GM12873 (cell line): ENCODE measurements at regions not wholly inside any gene's neighbourhood (a gene's known extent, or its start where the extent isn't known, plus 50 kb on each side); places are given as distances from the start of the nearest gene placed in this dataset.

Experiments used
- TF ChIP-seq, protein P1 (sequence below): IDR thresholded peaks from 2 replicates; pipeline ENCODE4 v1.5.1; 2012; ENCODE audit warnings: low read depth, mild to moderate bottlenecking, moderate library complexity, low read length, control low read depth; ENCODE audit not compliant: insufficient read depth; ENCODE audit errors: missing control alignments

DNA sequence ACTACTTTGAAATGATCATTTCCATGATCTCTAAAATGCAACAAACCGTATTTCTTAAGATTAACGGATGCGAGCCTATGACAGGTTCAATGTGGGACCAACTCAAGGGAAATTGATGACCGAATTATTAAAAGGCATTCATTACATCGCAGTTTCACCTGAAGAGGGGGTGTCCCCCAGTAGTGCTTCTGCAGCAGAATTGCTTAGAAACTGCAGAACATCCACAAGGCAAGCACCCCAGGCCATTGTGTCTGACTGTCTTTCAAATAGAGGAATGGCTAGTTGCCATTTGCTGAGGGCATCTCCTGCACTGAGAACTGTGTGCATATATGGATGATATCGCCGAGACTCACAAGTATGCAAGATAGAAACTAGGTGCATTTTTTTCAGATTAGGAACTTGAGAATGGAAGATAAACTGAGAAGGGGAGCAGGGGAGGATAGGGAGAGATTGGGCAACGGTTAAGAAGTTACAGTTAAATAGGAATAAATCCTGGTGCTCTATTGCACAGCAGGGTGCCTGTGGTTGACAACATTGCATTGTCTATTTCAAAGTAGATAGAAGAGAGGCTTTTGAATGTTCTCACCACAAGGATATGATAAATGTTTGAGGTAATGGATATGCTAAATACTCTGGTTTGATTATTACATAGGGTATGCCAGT, 234.3 kb upstream of the PLEKHG7 start:
- TF ChIP-seq, protein P1, sequence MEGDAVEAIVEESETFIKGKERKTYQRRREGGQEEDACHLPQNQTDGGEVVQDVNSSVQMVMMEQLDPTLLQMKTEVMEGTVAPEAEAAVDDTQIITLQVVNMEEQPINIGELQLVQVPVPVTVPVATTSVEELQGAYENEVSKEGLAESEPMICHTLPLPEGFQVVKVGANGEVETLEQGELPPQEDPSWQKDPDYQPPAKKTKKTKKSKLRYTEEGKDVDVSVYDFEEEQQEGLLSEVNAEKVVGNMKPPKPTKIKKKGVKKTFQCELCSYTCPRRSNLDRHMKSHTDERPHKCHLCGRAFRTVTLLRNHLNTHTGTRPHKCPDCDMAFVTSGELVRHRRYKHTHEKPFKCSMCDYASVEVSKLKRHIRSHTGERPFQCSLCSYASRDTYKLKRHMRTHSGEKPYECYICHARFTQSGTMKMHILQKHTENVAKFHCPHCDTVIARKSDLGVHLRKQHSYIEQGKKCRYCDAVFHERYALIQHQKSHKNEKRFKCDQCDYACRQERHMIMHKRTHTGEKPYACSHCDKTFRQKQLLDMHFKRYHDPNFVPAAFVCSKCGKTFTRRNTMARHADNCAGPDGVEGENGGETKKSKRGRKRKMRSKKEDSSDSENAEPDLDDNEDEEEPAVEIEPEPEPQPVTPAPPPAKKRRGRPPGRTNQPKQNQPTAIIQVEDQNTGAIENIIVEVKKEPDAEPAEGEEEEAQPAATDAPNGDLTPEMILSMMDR: no peak

GRCh38 chr12:92467886-92468285, 234.9 kb upstream of the PLEKHG7 start:
- TF ChIP-seq, protein P1: no peak

- TF ChIP-seq, protein P1: peak; percentile 5
These were observed 236.1 kb upstream of the PLEKHG7 start for GRCh38 chr12:92466391-92467305.

- TF ChIP-seq, protein P1: no peak
These were observed 236.9 kb upstream of the PLEKHG7 start for GRCh38 chr12:92465786-92466295.

GRCh38 chr12:92464911-92465310, 237.9 kb upstream of the PLEKHG7 start:
- TF ChIP-seq, protein P1: no peak

DNA sequence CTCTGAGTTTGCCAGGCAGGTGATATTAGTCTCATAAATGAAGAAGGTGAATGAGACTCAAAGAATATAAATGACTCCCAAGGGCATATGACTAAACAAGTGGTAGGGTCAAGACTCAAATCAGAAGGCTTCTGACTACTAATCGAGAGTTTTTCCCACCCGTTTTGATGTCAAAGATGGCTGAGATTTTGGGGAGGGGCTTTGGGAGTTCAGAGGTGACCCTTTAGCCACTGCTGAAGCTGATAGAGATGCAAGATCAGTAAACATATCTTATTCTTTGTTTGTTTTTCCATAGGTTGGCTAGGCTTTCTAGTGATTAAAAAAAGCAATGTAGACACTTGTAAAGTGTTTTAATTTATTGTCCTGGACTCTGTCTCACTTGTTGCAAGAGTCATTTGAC, 239.6 kb upstream of the PLEKHG7 start:
- TF ChIP-seq, protein P1: no peak

DNA sequence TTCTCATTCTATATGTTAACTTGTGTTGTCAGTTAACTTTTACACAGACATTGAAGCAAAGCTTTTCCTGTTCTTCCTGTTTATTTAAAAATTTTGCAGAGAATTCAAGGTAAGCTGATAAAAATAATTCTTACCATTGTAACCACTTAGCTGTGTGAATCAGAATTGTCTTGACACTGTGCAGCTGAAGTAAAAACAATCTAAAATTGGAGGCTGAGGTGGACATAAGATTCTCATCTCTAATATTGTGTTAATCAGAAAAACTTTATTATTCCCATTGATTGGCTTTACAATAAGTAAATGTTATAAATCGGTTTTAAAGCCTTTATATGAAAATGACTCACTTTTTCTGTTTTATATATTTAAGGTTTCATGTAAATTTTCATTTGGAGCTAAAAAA, 240.3 kb upstream of the PLEKHG7 start:
- TF ChIP-seq, protein P1: no peak
